ENCODE measurements at regions not wholly inside any gene's neighbourhood (a gene's known extent, or its start where the extent isn't known, plus 50 kb on each side); places are given as distances from the start of the nearest gene placed in this dataset.

DNA sequence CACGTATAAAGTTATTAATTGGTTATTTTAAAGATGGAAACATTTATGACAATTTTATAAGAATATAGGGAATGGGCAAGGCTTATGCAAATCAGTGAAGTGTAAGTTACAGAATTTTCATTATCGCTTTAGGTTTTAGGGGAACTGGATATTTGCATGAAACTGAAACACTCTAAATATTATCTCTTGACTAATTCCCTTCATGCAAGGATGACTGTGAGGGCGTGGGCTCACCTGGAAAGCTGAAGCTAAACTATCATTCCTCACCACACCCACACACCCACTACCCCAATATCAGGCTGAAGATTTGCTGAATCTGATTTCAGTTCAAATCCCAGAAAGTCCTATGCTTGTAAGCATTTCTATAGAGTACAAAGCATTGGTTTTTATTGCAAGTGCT, 81.7 kb upstream of the ARHGAP24 start:
- DNase-seq (ENCODE audit: low read depth in 2 of 2): no peak

GRCh38 chr4:85398276-85398675, 76.7 kb upstream of the ARHGAP24 start:
- DNase-seq (ENCODE audit: low read depth in 2 of 2): peak; percentile 43 to 44

DNA sequence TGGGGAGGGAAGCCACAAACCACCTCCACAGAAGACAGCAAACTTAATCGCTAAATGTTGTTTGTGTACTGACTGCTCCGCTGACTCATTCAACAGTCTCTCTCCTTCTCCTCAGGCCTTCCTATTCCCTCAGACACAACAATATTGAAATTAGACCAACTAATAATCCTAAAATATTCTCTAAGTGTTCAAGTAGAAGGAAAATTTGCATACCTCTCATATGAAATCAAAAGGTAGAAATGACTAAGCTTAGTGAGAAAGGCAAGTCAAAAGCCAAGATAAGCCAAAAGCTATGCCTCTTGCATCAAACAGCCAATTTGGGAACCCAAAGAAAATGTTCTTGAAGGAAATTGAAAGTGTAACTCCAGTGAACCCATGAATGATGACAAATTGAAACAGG, 75.7 kb upstream of the ARHGAP24 start:
- DNase-seq (ENCODE audit: low read depth in 2 of 2): no peak

DNA sequence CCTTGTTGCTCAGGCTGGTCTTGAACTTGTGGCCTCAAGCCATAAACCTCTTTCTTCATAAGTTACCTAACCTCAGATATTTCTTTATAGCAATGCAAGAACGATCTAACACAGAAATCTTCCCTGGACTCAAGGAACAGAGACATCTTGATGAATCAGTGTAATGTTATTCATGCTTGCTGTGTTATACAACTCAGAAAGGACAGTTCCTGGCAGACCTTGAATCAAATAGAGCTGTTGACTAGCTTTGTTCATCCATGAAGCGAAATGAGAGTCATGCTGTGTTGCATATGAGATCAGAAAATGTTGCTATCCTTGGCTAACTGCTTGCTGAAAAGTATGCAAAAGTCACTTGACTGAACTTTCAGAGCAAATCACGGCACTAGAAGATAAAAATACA, 72.6 kb upstream of the ARHGAP24 start:
- peak; percentile 78 to 83 for DNase-seq (ENCODE audit: low read depth in 2 of 2)

GRCh38 chr4:85406185-85406584, 68.8 kb upstream of the ARHGAP24 start:
- DNase-seq (ENCODE audit: low read depth in 2 of 2): no peak

DNA sequence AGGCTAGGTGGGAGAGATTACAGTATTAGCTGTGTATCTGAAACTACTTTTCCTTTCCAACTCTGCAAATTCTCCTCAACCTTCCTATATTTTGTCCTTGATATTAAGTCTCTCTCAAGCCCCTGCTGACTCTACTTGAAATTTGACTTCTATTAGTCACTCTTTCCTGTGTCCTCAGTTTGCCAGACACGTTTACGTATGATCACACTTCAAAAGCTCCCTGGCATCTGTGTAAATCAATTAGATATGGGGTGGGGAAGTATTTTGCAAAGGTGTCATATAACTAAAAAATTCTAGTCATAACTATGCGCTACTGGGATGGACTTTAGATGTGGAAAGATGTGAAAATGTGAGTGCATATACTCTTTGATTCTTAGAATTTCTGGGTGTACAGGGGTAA, 67.4 kb upstream of the ARHGAP24 start:
- DNase-seq (ENCODE audit: low read depth in 2 of 2): no peak

DNA sequence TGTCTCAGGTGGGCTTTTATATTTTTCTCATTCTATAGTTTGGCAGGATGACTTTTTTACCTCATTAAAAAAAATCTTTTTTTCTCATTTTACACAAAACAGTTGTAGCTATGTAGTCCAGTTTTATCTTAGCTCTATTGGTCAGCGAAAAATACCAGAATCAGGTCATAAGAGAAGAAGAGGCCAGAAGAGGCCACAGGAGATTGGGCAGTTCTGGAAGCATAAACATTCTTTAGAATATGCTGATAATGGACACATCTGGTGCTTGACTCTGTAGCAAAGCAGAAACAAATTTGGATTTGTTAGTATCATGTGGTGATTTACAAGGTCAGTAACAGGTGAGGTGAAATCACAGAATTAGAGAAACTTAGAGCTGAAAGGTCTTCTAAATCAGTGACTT, 66.6 kb upstream of the ARHGAP24 start:
- no peak for DNase-seq (ENCODE audit: low read depth in 2 of 2)

DNA sequence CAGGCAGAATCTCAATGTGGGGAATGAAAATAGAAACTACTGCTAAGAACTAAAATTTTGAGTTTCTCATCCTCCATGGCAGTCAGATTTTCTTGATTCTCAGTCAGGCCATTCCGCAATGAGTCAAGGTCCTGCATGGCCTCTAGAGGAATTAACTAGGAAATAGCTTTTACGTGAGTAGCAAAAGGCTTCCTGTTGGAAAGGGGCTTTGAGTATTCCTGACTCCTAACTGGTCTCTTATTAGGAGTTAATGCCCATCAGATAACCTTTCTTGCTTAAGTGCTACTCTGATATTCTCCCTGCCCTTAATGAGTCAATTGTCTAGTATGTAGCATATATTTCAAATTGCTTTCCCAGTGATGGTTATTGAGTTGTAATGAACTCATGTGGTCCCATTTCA, 65.7 kb upstream of the ARHGAP24 start:
- DNase-seq (ENCODE audit: low read depth in 2 of 2): no peak

GRCh38 chr4:85411386-85411785, 63.6 kb upstream of the ARHGAP24 start:
- DNase-seq (ENCODE audit: low read depth in 2 of 2): no peak

GRCh38 chr4:85414972-85415371, 60.0 kb upstream of the ARHGAP24 start:
- no peak for DNase-seq (ENCODE audit: low read depth in 2 of 2)

- no peak for DNase-seq (ENCODE audit: low read depth in 2 of 2)
Measured at GRCh38 chr4:85416094-85416493, 58.9 kb upstream of the ARHGAP24 start.

GRCh38 chr4:85419103-85419502, 55.8 kb upstream of the ARHGAP24 start:
- DNase-seq (ENCODE audit: low read depth in 2 of 2): no peak

DNA sequence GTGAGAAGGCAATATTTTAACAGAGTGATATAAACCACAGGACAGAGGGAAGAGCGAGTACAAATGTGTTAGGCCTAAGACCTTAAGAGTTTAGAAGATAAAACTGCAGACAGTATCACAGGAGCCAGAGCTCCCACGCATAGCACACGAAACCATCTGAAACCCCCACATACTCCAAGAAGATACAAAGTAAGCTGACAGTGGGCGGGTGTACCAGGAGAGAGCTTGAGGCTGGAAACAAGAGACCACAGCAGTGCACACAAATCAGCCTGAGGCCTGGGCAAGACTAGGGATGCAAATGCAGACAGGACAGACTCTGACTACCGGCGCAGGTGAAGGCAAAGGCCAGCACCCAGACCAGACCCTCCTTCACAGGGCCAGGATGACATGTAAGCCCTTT, 54.1 kb upstream of the ARHGAP24 start:
- DNase-seq (ENCODE audit: low read depth in 2 of 2): no peak

DNA sequence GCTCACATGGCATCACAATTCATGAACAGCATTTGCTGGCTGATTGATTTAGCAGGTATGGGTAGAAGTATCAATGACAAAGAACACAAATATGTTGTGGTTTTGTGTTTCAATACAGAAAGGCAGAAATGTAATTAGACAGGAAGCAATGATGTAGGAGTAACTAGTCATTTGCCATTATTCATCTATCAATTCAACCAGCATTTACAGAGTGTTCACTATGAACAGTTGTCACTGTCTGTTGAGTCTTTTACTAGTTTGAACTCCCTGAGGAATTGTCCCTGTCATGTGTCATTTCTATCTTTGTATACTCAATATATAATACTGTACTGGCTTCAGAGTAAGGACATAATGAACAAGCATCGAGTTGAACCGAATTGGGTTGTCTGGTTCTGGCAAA, 51.5 kb upstream of the ARHGAP24 start:
- DNase-seq (ENCODE audit: low read depth in 2 of 2): no peak
